GM21390 (cell line): ENCODE measurements at regions not wholly inside any gene's neighbourhood (a gene's known extent, or its start where the extent isn't known, plus 50 kb on each side); places are given as distances from the start of the nearest gene placed in this dataset.
"Not testable (repeated sequence)": the region's sequence is repeated elsewhere in the genome, so short reads cannot be mapped to it uniquely, and the experiment has no call there.

Experiments used
- ATAC-seq: cut with Tn5 transposase; IDR thresholded peaks from one replicate; pipeline ENCODE4 v1.9.1; 2021; ENCODE audit not compliant: unreplicated experiment

GRCh38 chr3:157589211-157589610, 86.0 kb upstream of the VEPH1 start:
- ATAC-seq = no peak

GRCh38 chr3:157588386-157589060, 85.3 kb upstream of the VEPH1 start:
- ATAC-seq = no peak

GRCh38 chr3:157586293-157586692, 83.1 kb upstream of the VEPH1 start:
- ATAC-seq = no peak

- no peak for ATAC-seq
Observed at GRCh38 chr3:157585386-157585785, 82.2 kb upstream of the VEPH1 start.

- no peak for ATAC-seq
Observed at GRCh38 chr3:157582637-157582973, 79.4 kb upstream of the VEPH1 start.

GRCh38 chr3:157581956-157582636, 78.9 kb upstream of the VEPH1 start:
- not testable (repeated sequence) for ATAC-seq

GRCh38 chr3:157581371-157581770, 78.2 kb upstream of the VEPH1 start:
- no peak for ATAC-seq

- no peak for ATAC-seq
Observed at GRCh38 chr3:157578181-157578580, 75.0 kb upstream of the VEPH1 start.

GRCh38 chr3:157574531-157574930, 71.3 kb upstream of the VEPH1 start:
- no peak for ATAC-seq

GRCh38 chr3:157573780-157574378, 70.7 kb upstream of the VEPH1 start:
- ATAC-seq = no peak

GRCh38 chr3:157573281-157573680, 70.1 kb upstream of the VEPH1 start:
- no peak for ATAC-seq

GRCh38 chr3:157572559-157573270, 69.5 kb upstream of the VEPH1 start:
- peak; percentile 74 for ATAC-seq

- ATAC-seq = no peak
Observed at GRCh38 chr3:157566596-157566995, 63.4 kb upstream of the VEPH1 start.

- no peak for ATAC-seq
Observed at GRCh38 chr3:157559401-157559800, 56.2 kb upstream of the VEPH1 start.
